Peyer's patch (tissue), 4 donors: ENCODE measurements at regions not wholly inside any gene's neighbourhood (a gene's known extent, or its start where the extent isn't known, plus 50 kb on each side); places are given as distances from the start of the nearest gene placed in this dataset.

ENCODE experiments used
- CTCF ChIP-seq, 6 experiments: fragments of 450-650 bp in 4 of 6; fragments of 200-600 bp in 2 of 6; sonication (generic) in 1 of 6; IDR thresholded peaks; one replicate each; pipeline ENCODE4 v1.5.1; 2017 to 2019; ENCODE audit warnings: antibody characterized with exemption in 6 of 6, mild to moderate bottlenecking in 3 of 6, moderate library complexity in 1 of 6
- POLR2A ChIP-seq, 2 donors: fragments of 450-650 bp; IDR thresholded peaks; one replicate each; pipeline ENCODE4 v1.5.1; 2017; ENCODE audit warnings: antibody characterized with exemption in 2 of 2, mild to moderate bottlenecking in 2 of 2, moderate library complexity in 2 of 2

GRCh38 chr6:122930252-122931180, 65.5 kb upstream of the CLVS2 start:
- TF ChIP-seq CTCF (IDR thresholded peaks at IDR 0.05) (no peak), POLR2A (IDR thresholded peaks at IDR 0.05) (no peak)
